ENCODE measurements at regions not wholly inside any gene's neighbourhood (a gene's known extent, or its start where the extent isn't known, plus 50 kb on each side); places are given as distances from the start of the nearest gene placed in this dataset.

- TF ChIP-seq RARB (CRISPR knock-in tag; IDR thresholded peaks at IDR 0.05) (no peak), RAD21 (conservative IDR thresholded peaks at IDR 0.05 in 1 of 2, IDR thresholded peaks at IDR 0.05 in 1 of 2) (no peak), ZFP36 (IDR thresholded peaks at IDR 0.05; ENCODE audit: borderline replicate concordance, partially characterized antibody) (no peak), BHLHE40 (IDR thresholded peaks at IDR 0.05; ENCODE audit: low read depth, low read length) (no peak), ZSCAN20 (CRISPR knock-in tag; IDR thresholded peaks at IDR 0.05) (no peak), CBX8 (IDR thresholded peaks at IDR 0.05) (no peak), RFX5 (IDR thresholded peaks at IDR 0.05) (no peak), POLR2AphosphoS2 (conservative IDR thresholded peaks at IDR 0.05; ENCODE audit: low read length) (no peak), HOXA7 (CRISPR knock-in tag; IDR thresholded peaks at IDR 0.05) (no peak), HOXB5 (CRISPR knock-in tag; IDR thresholded peaks at IDR 0.05) (no peak), MAZ (IDR thresholded peaks at IDR 0.05; ENCODE audit: borderline replicate concordance, low read depth, low read length) (no peak), ZC3H11A (IDR thresholded peaks at IDR 0.05) (no peak)
- Histone ChIP-seq H3K4me1 (no peaks in the 10 kb centered on the region), H3K27ac (no peak overlapping the region), H3K4me2 (no peak overlapping the region), H3K4me3 (no peak overlapping the region), H3K9me3 (no peaks in the 10 kb centered on the region)
- 8% methylated on average over 4 of the region's 4 CpGs for WGBS (ENCODE audit: missing lambda C conversion rate)
- ATAC-seq (no peak), FAIRE-seq (no peak), DNase-seq (ENCODE audit: low read depth in 1 of 2, low spot score in 1 of 2) (no peak)
- CTCF ChIA-PET = no interaction called here
- POLR2A ChIA-PET = no interaction called here
These were observed 248.9 kb upstream of the HNRNPA3 start for GRCh38 chr2:176963568-176964287.

DNA sequence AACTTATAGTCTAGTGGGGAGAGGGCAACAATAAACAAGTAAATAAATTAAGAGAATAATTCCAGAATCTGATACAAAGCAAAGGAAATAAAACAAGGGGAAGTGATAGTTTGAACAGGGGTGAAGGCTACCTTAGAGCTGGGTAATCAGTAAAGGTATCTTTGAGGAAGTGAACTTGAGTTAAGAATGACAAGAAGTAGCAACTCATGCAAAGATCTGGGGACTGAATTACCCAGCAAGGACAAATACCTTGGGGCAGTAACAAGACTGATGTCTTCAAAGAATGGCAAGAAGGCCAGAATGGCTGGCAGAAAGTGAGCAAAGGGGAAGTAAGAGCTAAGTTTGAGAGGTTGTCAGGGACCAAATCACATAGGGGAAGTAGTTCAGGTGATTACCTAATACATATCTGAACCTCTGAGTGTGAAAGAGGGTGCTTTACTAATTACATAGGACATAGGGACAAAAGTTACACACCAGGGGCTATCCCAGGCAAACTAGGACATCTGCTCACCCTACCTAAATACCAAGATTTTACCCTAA is 244.6 kb upstream of the HNRNPA3 start:
- H3K4me1 ChIP-seq = no peaks in the 10 kb centered on the region
- TF ChIP-seq RNF2 (IDR thresholded peaks at IDR 0.05; ENCODE audit: borderline replicate concordance, low read depth) (no peak), HES2 (IDR thresholded peaks at IDR 0.05) (no peak), PBX3 (IDR thresholded peaks at IDR 0.05) (no peak), POLR2AphosphoS2 (conservative IDR thresholded peaks at IDR 0.05; ENCODE audit: low read length) (no peak), ZNF302 (CRISPR knock-in tag; IDR thresholded peaks at IDR 0.05) (no peak), TP53 (CRISPR knock-in tag; IDR thresholded peaks at IDR 0.05) (no peak), KDM5A (IDR thresholded peaks at IDR 0.05) (no peak), NR3C1 (IDR thresholded peaks at IDR 0.05) (no peak)
- no peak overlapping the region for H3K4me3 ChIP-seq
- POLR2A ChIA-PET = no interaction called here
- DNase-seq (ENCODE audit: low read depth in 1 of 2, low spot score in 1 of 2) (no peak), FAIRE-seq (no peak), ATAC-seq (no peak)
- CTCF ChIA-PET = interaction anchor here (1.3 kb wide), 1 partner anchor 180 kb away, joined by 3 read pairs; no protein-coding TSS in a partner anchor
- H3K9me3 ChIP-seq = no peaks in the 10 kb centered on the region
- no peak overlapping the region for H3K4me2 ChIP-seq
- H3K27ac ChIP-seq = no peak overlapping the region

DNA sequence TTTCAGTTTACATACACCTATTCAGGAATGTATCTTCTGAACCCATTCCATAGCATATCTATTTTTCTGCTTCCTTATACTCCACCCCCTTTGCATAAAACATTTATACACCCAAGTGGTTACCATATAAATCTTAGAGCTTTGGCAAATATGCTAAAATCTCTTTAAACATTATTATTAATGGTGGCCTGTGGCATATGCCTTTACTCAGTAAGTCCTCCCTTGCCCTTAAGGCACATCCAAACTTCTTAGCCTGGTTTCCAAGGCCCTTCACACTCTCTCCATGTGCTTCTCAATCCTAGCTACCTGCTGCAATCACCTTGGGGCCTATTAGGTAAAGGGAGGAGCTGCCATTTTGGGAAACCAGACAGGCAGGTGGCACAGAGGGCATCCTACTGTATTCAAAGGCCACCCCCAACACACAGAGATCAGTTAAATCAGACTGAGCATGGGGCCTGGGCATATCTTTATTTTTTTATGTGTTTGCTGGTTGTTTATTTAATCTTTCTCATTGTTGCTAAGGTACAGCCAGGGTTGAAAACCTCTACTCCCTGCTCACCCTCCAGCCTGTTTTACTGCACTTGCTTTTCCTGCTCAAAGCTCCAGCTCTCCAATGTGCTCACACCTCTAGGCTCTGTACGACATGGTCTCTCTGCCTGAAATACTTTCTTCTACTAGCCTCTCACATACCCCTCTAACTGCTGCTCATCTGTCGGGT is 242.8 kb upstream of the HNRNPA3 start:
- no peak for FAIRE-seq
- 18% methylated on average over 2 of the region's 2 CpGs for WGBS (ENCODE audit: missing lambda C conversion rate)

More for the DNA sequence above, 242.8 kb upstream of the HNRNPA3 start:
- no peaks in the 10 kb centered on the region for H3K4me1 ChIP-seq
- no peak overlapping the region for H3K27ac ChIP-seq
- no peak for ATAC-seq
- H3K4me3 ChIP-seq = no peak overlapping the region
- no peak for TF ChIP-seq HOXB5 (CRISPR knock-in tag; IDR thresholded peaks at IDR 0.05)
- TF ChIP-seq RAD21 (conservative IDR thresholded peaks at IDR 0.05 in 1 of 2, IDR thresholded peaks at IDR 0.05 in 1 of 2) = no peak
- TF ChIP-seq TFCP2L1 (CRISPR knock-in tag; IDR thresholded peaks at IDR 0.05) = no peak
- TF ChIP-seq PHF8 (IDR thresholded peaks at IDR 0.05; ENCODE audit: borderline replicate concordance, low read depth) = no peak
- TF ChIP-seq TP53 (CRISPR knock-in tag; IDR thresholded peaks at IDR 0.05) = no peak
- ChIA-PET POLR2A (no interaction called here), CTCF (no interaction called here)
- no peak for DNase-seq (ENCODE audit: low read depth in 1 of 2, low spot score in 1 of 2)
- no peak overlapping the region for H3K4me2 ChIP-seq
- H3K9me3 ChIP-seq = no peaks in the 10 kb centered on the region

Measured in A549 (cell line).